GM12891 (cell line): ENCODE measurements at regions not wholly inside any gene's neighbourhood (a gene's known extent, or its start where the extent isn't known, plus 50 kb on each side); places are given as distances from the start of the nearest gene placed in this dataset.
"Not testable (repeated sequence)": the region's sequence is repeated elsewhere in the genome, so short reads cannot be mapped to it uniquely, and the experiment has no call there.

ENCODE experiments used
- DNase-seq: peaks from one replicate; pipeline ENCODE4 v3.0.0; 2011; ENCODE audit warnings: low spot score; ENCODE audit not compliant: insufficient read length
- FAIRE-seq: peaks from 2 replicates; lab custom pipeline; 2011; peaks lifted over from hg19 to GRCh38; lab: Jason Lieb, UNC
- PAX5 ChIP-seq: IDR thresholded peaks from 2 replicates; pipeline ENCODE4 v1.6.1; 2011; ENCODE audit warnings: low read length, moderate library complexity, mild to moderate bottlenecking; ENCODE audit not compliant: insufficient read depth, severe bottlenecking
- POLR2A ChIP-seq: IDR thresholded peaks from 2 replicates; pipeline ENCODE4 v1.6.1; 2011; ENCODE audit warnings: low read depth, low read length, control low read depth
- POLR2AphosphoS5 ChIP-seq: IDR thresholded peaks from 2 replicates; pipeline ENCODE4 v1.6.1; 2011; ENCODE audit warnings: low read depth, low read length, control low read depth
- POU2F2 ChIP-seq: IDR thresholded peaks from 2 replicates; pipeline ENCODE4 v1.6.1; 2011; ENCODE audit warnings: low read depth, mild to moderate bottlenecking, control low read depth, low read length, moderate library complexity
- SPI1 ChIP-seq: IDR thresholded peaks from 2 replicates; pipeline ENCODE4 v1.6.1; 2011; ENCODE audit warnings: low read depth, low read length, control low read depth
- TAF1 ChIP-seq: IDR thresholded peaks from 2 replicates; pipeline ENCODE4 v1.6.1; 2011; ENCODE audit warnings: low read depth, low read length, control low read depth

DNA sequence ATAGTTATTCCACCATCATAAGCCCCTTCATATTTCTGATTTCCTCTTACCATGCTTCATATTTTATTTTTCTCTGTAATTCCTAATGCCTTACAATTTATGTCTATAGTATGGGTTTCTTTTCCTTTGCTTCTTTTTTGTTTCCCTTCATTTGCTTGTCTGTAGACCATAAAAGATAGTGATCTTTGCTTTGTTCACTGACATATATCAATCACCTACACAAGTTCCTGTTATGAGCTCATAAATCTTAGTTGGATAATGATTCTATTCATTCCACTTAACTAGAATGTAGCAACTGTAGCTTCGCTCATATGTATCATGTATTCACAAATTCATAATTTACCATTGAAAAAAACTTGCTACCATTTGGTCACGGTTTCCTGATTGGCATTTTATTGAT lies 388.8 kb upstream of the ATXN7L3B start:
- FAIRE-seq = no peak
- DNase-seq = no peak
- no peak for TF ChIP-seq SPI1
- TF ChIP-seq POU2F2 = no peak
- TF ChIP-seq POLR2AphosphoS5 = no peak
- no peak for TF ChIP-seq TAF1
- no peak for TF ChIP-seq PAX5
- no peak for TF ChIP-seq POLR2A

DNA sequence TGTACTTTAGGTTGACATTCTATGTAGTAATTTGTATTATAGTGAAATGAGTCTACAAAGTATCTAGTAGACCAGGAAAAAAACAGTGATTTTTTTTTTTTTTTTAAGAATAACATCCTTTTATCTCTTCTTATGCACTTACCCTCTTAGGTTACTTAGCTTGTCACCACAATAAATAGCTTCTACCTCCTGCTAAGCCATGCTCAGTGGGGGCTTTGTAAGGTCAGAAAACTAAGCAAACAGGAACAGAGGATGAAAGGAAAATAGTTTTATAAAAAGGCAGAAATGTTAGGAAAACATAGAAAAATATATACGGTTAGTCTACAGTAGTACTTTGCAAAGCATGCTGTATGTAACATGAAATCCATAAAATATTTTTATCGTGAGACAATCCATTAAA lies 385.3 kb upstream of the ATXN7L3B start:
- no peak for FAIRE-seq
- TF ChIP-seq POLR2A (no peak), POLR2AphosphoS5 (no peak), SPI1 (no peak), POU2F2 (no peak), TAF1 (no peak), PAX5 (no peak)
- DNase-seq = no peak

DNA sequence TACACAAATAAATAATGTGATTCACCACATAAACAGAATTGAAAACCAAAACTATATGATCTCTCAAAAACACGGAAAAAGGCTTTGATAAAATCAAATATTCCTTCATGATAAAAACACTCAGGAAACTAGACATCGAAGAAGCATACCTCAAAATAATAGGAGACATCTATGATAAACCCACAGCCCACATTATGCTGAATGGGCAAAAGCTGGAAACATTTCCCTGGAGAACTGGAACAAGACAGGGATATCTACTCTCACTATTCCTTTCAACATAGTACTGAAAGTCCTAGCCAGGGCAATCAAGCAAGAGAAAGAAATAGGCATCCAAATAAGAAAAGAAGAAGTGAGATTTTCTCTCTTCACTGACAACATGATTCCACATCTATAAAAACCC lies 371.5 kb upstream of the ATXN7L3B start:
- no peak for FAIRE-seq
- TF ChIP-seq PAX5 = no peak
- no peak for TF ChIP-seq TAF1
- TF ChIP-seq SPI1 = no peak
- no peak for TF ChIP-seq POU2F2
- TF ChIP-seq POLR2A = no peak
- no peak for DNase-seq

DNA sequence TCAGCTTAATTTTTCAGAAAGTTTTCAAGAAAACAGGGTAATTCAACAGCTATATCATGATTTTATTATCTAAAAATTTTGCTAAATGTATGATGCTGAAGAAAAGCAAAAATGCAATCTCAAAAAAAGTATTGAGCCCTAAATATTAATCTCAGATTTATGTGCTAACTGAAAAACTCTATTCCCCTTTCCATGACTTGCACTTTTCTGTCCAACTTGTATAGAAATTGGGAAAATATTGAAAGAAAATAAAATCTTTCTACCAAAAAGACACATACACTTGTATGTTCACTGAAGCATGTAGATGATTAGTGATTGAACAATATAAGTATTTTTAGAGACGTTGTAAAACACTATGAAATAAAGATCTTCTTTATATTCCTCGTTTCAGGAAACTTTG lies 368.0 kb upstream of the ATXN7L3B start:
- TF ChIP-seq TAF1 (no peak), POLR2AphosphoS5 (no peak), POLR2A (no peak), POU2F2 (no peak), PAX5 (no peak), SPI1 (no peak)
- FAIRE-seq (no peak), DNase-seq (no peak)

DNA sequence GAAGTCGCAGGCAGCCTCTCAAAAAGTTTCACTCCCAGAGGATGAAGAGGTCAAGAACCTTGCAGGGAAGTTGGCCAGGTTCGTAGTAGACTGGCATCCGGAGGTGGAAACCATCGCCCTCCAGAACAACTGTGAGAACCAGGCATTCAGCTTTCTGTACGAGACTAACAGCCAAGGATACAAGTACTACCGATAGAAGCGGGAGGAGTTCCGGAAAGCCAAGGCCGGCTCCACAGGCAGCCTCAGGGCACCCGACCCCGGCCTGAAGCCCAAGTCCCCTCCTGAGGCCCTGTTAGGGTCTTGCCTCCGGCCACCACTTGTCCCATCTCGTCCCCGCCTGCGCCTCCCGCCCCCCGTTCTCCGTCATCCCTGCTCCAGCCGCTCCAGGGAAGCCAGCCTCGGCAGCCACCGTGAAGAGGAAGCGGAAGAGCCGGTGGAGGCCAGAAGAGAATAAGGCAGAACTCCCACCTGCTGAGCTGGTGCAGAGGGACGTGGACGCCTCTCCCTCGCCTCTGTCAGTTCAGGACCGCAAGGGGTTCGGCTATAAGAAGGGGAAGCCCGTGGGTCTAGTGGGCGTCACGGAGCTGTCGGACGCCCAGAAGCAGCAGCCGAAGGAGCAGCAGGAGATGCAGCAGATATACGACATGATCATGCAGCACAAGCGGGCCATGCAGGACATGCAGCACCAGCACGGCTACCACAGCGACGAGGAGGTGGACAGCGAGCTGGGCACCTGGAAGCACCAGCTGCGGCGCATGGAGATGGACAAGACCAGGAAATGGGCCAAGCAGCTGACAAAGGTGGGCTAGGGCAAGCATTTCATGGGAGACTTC lies 366.8 kb upstream of the ATXN7L3B start:
- TF ChIP-seq PAX5 (no peak), TAF1 (no peak), POLR2A (no peak), SPI1 (no peak), POLR2AphosphoS5 (no peak), POU2F2 (no peak)
- DNase-seq (no peak), FAIRE-seq (no peak)

- TF ChIP-seq SPI1 (no peak), POLR2AphosphoS5 (no peak), POLR2A (no peak), PAX5 (no peak), TAF1 (no peak), POU2F2 (no peak)
- FAIRE-seq (no peak), DNase-seq (no peak)
Measured at GRCh38 chr12:74171478-74171909, 366.1 kb upstream of the ATXN7L3B start.

GRCh38 chr12:74174961-74175360 lies 362.7 kb upstream of the ATXN7L3B start:
- FAIRE-seq = not testable (repeated sequence)

DNA sequence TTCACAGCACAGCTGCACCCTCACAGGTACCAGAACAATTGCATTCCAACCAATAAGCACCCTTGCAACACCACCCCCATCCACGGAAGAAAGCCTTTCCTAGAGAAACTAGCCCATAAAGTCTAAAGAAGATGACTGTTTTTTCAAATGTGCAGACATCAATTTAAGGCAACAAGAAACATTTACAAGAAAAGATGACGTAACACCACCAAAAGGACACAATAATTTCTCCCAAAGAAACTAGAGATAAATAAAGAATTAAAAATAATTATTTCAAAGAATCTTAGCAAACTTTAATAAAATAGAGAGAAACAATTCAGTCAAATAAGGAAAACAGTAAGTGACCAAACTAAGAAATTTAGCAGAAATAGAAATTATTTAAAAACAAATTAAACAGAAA lies 352.3 kb upstream of the ATXN7L3B start:
- TF ChIP-seq PAX5 (no peak), POU2F2 (no peak)
- FAIRE-seq (no peak), DNase-seq (no peak)

More at GRCh38 chr12:74174961-74175360, 362.7 kb upstream of the ATXN7L3B start:
- DNase-seq = not testable (repeated sequence)

DNA sequence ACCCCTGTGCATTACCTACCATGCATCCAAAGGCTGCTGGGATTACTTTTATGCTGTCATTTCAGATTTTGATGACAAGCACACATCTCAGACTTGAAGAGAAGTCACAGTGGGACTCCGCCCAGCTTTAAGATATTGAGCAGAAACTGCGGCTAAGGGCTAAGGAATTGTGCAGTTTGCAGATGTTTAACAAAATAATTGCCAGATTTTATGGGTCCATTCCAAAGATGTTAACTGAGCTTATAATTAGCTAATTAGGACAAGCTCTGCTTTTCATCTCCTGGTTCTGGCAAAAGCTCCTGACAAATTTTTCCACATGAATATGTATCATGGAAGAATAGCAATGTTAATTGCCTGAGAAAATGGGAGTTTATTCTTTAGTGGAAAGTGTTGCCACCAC lies 344.4 kb upstream of the ATXN7L3B start:
- no peak for TF ChIP-seq PAX5
- TF ChIP-seq TAF1 = no peak
- TF ChIP-seq POLR2AphosphoS5 = no peak
- TF ChIP-seq POLR2A = no peak
- TF ChIP-seq SPI1 = no peak
- no peak for TF ChIP-seq POU2F2
- no peak for DNase-seq
- no peak for FAIRE-seq

GRCh38 chr12:74204236-74204635 lies 333.4 kb upstream of the ATXN7L3B start:
- DNase-seq = no peak
- no peak for FAIRE-seq
- TF ChIP-seq POLR2AphosphoS5 (no peak), POLR2A (no peak), PAX5 (no peak), TAF1 (no peak), SPI1 (no peak), POU2F2 (no peak)
